ENCODE measurements at regions not wholly inside any gene's neighbourhood (a gene's known extent, or its start where the extent isn't known, plus 50 kb on each side); places are given as distances from the start of the nearest gene placed in this dataset.

DNA sequence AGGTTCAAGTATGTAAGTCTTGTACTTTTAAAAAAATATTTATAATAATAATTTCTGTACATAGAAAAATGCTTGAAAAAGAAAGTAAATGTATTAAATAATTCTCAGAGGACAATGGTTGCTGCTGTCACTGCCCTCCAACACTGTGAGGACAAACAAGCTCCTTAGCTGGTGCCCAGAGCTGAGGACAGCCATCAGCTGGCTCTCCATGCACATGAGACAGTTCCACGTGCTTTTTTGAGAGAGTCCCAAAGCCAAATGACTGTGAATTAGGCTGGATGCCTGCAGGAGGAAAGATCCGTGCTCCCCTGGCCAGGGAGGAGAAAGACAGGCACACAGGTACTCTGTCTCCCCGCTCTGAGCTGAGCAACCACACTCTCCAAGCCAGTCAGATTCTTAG, 115.5 kb upstream of the IRX5 start:
- 74% methylated on average over 3 of the region's 3 CpGs for WGBS
- intact Hi-C loops (cut with DNase I), result no loop called here

DNA sequence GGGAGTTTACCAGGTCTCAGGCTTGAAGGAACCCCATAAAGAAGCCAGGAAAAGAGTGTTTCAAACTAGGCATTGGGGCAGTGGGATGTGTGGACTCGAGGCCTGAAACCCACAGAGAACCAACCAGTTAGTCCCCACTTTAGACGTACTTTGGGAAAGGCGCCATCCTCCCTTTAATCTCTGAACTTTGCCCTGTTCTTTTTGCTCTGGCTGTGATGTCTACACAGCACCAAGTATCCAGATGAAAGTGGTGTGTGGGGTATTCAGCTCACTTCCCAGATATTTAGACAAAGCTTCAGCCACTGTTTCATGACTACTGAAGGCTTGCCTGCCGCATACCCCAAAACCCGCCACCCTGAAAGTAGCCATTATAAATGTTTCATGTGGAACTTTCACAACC, 116.9 kb upstream of the IRX5 start:
- Histone ChIP-seq H3K4me1 (no peaks in the 10 kb centered on the region), H3K4me3 (no peak overlapping the region), H3K27me3 (peaks cover 0 to 35% (median 0%) of the 10 kb centered on the region in 4 donors), H3K27ac (replicated peaks in 1 of 4) (no peak overlapping the region), H3K9me3 (no peaks in the 10 kb centered on the region), H3K36me3 (no peaks in the 10 kb centered on the region)
- WGBS, result 95% methylated on average over 5 of the region's 5 CpGs
- TF ChIP-seq, protein P1, sequence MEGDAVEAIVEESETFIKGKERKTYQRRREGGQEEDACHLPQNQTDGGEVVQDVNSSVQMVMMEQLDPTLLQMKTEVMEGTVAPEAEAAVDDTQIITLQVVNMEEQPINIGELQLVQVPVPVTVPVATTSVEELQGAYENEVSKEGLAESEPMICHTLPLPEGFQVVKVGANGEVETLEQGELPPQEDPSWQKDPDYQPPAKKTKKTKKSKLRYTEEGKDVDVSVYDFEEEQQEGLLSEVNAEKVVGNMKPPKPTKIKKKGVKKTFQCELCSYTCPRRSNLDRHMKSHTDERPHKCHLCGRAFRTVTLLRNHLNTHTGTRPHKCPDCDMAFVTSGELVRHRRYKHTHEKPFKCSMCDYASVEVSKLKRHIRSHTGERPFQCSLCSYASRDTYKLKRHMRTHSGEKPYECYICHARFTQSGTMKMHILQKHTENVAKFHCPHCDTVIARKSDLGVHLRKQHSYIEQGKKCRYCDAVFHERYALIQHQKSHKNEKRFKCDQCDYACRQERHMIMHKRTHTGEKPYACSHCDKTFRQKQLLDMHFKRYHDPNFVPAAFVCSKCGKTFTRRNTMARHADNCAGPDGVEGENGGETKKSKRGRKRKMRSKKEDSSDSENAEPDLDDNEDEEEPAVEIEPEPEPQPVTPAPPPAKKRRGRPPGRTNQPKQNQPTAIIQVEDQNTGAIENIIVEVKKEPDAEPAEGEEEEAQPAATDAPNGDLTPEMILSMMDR (IDR thresholded peaks at IDR 0.05), result no peak
- no peak for TF ChIP-seq POLR2A (IDR thresholded peaks at IDR 0.05; ENCODE audit: low read depth)
- no peak for TF ChIP-seq POLR2AphosphoS5 (IDR thresholded peaks at IDR 0.05)
- DNase-seq (ENCODE audit: extremely low spot score), result no peak
- intact Hi-C loops (cut with DNase I), result no loop called here

More for the DNA sequence above, 115.5 kb upstream of the IRX5 start:
- Histone ChIP-seq H3K9me3 (no peaks in the 10 kb centered on the region), H3K27ac (replicated peaks in 1 of 4) (no peak overlapping the region), H3K4me3 (no peak overlapping the region), H3K27me3 (peaks cover 0 to 41% (median 0%) of the 10 kb centered on the region in 4 donors), H3K36me3 (no peaks in the 10 kb centered on the region), H3K4me1 (no peaks in the 10 kb centered on the region)
- DNase-seq (ENCODE audit: extremely low spot score), result no peak
- TF ChIP-seq POLR2AphosphoS5 (IDR thresholded peaks at IDR 0.05) (no peak), EP300 (IDR thresholded peaks at IDR 0.05) (no peak), POLR2A (IDR thresholded peaks at IDR 0.05; ENCODE audit: low read depth) (no peak)
- TF ChIP-seq, protein P1 (IDR thresholded peaks at IDR 0.05), result no peak

DNA sequence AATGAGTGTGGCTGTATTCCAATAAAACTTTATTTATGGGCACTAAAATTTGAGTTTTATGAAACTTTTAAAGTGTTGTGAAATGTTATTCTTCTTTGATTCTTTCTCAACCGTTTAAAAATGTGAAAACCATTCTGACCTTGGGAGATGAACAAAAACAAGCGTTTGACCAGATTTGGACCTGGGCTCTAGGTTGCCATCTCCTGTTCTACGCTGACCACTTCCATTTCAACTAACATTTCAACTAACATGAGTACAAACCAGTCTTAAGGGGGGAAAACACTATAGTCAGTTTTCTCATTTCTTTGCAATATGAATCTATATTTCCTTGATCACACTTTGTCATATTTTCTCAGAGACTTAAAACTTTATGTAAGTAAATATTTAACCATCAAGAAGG, 118.4 kb upstream of the IRX5 start:
- WGBS, result 46% methylated on average over 3 of the region's 3 CpGs
- Histone ChIP-seq H3K27me3 (peaks cover 0 to 22% (median 0%) of the 10 kb centered on the region in 4 donors), H3K4me1 (no peaks in the 10 kb centered on the region), H3K4me3 (no peak overlapping the region), H3K36me3 (no peaks in the 10 kb centered on the region), H3K27ac (replicated peaks in 1 of 4) (no peak overlapping the region), H3K9me3 (no peaks in the 10 kb centered on the region)
- intact Hi-C loops (cut with DNase I), result no loop called here
- TF ChIP-seq, protein P1 (IDR thresholded peaks at IDR 0.05), result no peak
- no peak for TF ChIP-seq POLR2AphosphoS5 (IDR thresholded peaks at IDR 0.05)
- TF ChIP-seq POLR2A (IDR thresholded peaks at IDR 0.05; ENCODE audit: low read depth), result no peak
- TF ChIP-seq EP300 (IDR thresholded peaks at IDR 0.05), result no peak
- DNase-seq (ENCODE audit: extremely low spot score), result no peak

DNA sequence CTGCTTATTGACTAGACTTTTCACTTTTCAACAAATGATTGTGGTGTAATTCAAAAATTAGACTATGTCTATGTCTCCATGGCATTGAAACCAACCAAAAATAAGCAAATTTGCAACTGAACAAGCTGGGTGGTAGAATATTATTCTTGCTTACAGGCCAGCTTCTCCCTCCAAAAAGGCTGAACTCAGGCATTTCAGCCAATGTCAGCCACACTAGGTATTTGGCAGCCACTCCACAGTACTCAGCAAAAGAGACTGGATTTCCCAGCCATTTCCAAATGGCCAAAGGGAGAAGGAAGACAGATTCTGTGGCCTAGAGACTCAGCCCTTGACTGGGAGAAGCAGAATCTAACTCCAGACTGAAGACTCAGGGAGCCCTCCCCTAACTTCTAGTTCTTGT, 121.8 kb upstream of the IRX5 start:
- Histone ChIP-seq H3K4me1 (no peaks in the 10 kb centered on the region), H3K9me3 (no peaks in the 10 kb centered on the region), H3K4me3 (no peak overlapping the region), H3K36me3 (no peaks in the 10 kb centered on the region), H3K27ac (replicated peaks in 1 of 4) (no peak overlapping the region), H3K27me3 (peaks cover 0 to 5% (median 0%) of the 10 kb centered on the region in 4 donors)
- intact Hi-C loops (cut with DNase I), result no loop called here
- DNase-seq (ENCODE audit: extremely low spot score), result peak; percentile 5
- TF ChIP-seq EP300 (IDR thresholded peaks at IDR 0.05) (no peak), POLR2A (IDR thresholded peaks at IDR 0.05; ENCODE audit: low read depth) (no peak), POLR2AphosphoS5 (IDR thresholded peaks at IDR 0.05) (no peak)
- TF ChIP-seq, protein P1 (IDR thresholded peaks at IDR 0.05), result no peak

DNA sequence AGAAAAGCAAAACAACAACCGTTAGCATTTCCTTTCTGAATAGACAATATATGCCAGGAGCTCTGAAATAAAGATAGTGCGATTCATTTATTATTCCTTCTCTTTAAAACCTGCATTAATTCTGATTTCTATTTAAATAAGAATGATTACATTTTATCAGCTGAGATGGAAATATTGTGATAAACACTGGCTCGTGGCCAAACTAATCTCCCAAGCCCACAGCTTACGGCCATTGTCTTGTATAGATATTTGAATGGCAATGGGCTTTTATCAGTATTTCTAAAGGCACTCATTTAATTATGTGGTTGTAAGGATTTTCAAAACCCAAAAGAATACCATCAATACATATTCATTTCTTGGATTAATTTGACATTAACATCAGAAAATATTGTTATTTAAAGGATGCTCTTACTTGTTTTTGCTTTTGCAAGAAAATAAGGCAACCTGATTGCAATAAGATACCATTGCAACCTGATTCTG, 123.7 kb upstream of the IRX5 start:
- no peaks in the 10 kb centered on the region for H3K36me3 ChIP-seq
- H3K4me3 ChIP-seq, result no peak overlapping the region
- no peak for TF ChIP-seq POLR2A (IDR thresholded peaks at IDR 0.05; ENCODE audit: low read depth)
- TF ChIP-seq EP300 (IDR thresholded peaks at IDR 0.05), result no peak
- TF ChIP-seq POLR2AphosphoS5 (IDR thresholded peaks at IDR 0.05), result no peak
- TF ChIP-seq, protein P1 (IDR thresholded peaks at IDR 0.05), result no peak
- H3K9me3 ChIP-seq, result no peaks in the 10 kb centered on the region
- H3K27ac ChIP-seq (replicated peaks in 1 of 4), result no peak overlapping the region
- peak; percentile 19 for DNase-seq (ENCODE audit: extremely low spot score)
- 70% methylated on average over 4 of the region's 4 CpGs for WGBS
- H3K27me3 ChIP-seq, result peaks cover 0 to 5% (median 0%) of the 10 kb centered on the region in 4 donors
- no peaks in the 10 kb centered on the region for H3K4me1 ChIP-seq
- intact Hi-C loops (cut with DNase I), result no loop called here
